GM18861 (cell line): ENCODE measurements at regions not wholly inside any gene's neighbourhood (a gene's known extent, or its start where the extent isn't known, plus 50 kb on each side); places are given as distances from the start of the nearest gene placed in this dataset.

Experiments used
- ATAC-seq: cut with Tn5 transposase; IDR thresholded peaks from one replicate; pipeline ENCODE4 v1.9.1; 2021; ENCODE audit not compliant: unreplicated experiment

GRCh38 chr2:140064243-140064642, 1284.1 kb upstream of the NXPH2 start:
- no peak for ATAC-seq

- no peak for ATAC-seq
Measured at GRCh38 chr2:140063356-140063755, 1283.2 kb upstream of the NXPH2 start.

- no peak for ATAC-seq
Measured at GRCh38 chr2:140061240-140061639, 1281.0 kb upstream of the NXPH2 start.

- no peak for ATAC-seq
Measured at GRCh38 chr2:140057928-140058327, 1277.7 kb upstream of the NXPH2 start.

- ATAC-seq = no peak
Measured at GRCh38 chr2:140041811-140042210, 1261.6 kb upstream of the NXPH2 start.

- no peak for ATAC-seq
Measured at GRCh38 chr2:140041239-140041638, 1261.0 kb upstream of the NXPH2 start.

GRCh38 chr2:140033638-140034037, 1253.4 kb upstream of the NXPH2 start:
- ATAC-seq = no peak

GRCh38 chr2:140027966-140028365, 1247.8 kb upstream of the NXPH2 start:
- ATAC-seq = no peak

- ATAC-seq = no peak
Measured at GRCh38 chr2:140027320-140027719, 1247.1 kb upstream of the NXPH2 start.

GRCh38 chr2:140023291-140023690, 1243.1 kb upstream of the NXPH2 start:
- no peak for ATAC-seq

GRCh38 chr2:140018541-140018940, 1238.4 kb upstream of the NXPH2 start:
- ATAC-seq = no peak

GRCh38 chr2:140014204-140014546, 1234.0 kb upstream of the NXPH2 start:
- no peak for ATAC-seq

GRCh38 chr2:140013545-140014203, 1233.5 kb upstream of the NXPH2 start:
- no peak for ATAC-seq

GRCh38 chr2:140011287-140011686, 1231.1 kb upstream of the NXPH2 start:
- ATAC-seq = no peak

- ATAC-seq = no peak
Measured at GRCh38 chr2:140002110-140002509, 1221.9 kb upstream of the NXPH2 start.

- ATAC-seq = no peak
Measured at GRCh38 chr2:139992711-139993345, 1212.6 kb upstream of the NXPH2 start.

- ATAC-seq = no peak
Measured at GRCh38 chr2:139992078-139992477, 1211.9 kb upstream of the NXPH2 start.

- no peak for ATAC-seq
Measured at GRCh38 chr2:139990646-139991335, 1210.6 kb upstream of the NXPH2 start.

- ATAC-seq = no peak
Measured at GRCh38 chr2:139969323-139969722, 1189.1 kb upstream of the NXPH2 start.

- no peak for ATAC-seq
Measured at GRCh38 chr2:139968588-139968987, 1188.4 kb upstream of the NXPH2 start.

GRCh38 chr2:139967665-139968064, 1187.5 kb upstream of the NXPH2 start:
- no peak for ATAC-seq

- ATAC-seq = no peak
Measured at GRCh38 chr2:139964721-139965440, 1184.7 kb upstream of the NXPH2 start.
